ENCODE measurements at regions not wholly inside any gene's neighbourhood (a gene's known extent, or its start where the extent isn't known, plus 50 kb on each side); places are given as distances from the start of the nearest gene placed in this dataset.

DNA sequence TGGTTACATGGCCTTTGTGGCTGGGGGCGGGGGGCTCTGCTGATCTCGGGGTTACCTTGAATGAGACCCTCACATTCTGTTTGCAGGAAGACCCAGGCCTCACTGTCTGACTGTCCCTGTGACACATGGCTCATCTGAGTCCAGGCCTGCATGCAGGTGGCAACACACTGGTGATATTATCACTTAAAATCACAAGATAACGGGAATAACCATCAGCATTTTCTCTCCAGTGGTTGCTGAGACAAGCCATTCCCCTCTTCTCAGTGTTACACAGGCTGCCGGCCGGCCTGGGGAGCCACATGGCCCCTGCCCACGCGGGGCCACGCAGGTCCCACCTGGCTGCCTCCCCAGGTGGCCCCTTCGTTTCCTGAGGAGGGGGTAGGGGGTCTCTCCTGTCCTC is 197.6 kb downstream of the ENGASE start:
- H3K27ac ChIP-seq: no peak overlapping the region
- DNase-seq (no peak), ATAC-seq (no peak)
- TF ChIP-seq, protein P1, sequence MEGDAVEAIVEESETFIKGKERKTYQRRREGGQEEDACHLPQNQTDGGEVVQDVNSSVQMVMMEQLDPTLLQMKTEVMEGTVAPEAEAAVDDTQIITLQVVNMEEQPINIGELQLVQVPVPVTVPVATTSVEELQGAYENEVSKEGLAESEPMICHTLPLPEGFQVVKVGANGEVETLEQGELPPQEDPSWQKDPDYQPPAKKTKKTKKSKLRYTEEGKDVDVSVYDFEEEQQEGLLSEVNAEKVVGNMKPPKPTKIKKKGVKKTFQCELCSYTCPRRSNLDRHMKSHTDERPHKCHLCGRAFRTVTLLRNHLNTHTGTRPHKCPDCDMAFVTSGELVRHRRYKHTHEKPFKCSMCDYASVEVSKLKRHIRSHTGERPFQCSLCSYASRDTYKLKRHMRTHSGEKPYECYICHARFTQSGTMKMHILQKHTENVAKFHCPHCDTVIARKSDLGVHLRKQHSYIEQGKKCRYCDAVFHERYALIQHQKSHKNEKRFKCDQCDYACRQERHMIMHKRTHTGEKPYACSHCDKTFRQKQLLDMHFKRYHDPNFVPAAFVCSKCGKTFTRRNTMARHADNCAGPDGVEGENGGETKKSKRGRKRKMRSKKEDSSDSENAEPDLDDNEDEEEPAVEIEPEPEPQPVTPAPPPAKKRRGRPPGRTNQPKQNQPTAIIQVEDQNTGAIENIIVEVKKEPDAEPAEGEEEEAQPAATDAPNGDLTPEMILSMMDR (IDR thresholded peaks at IDR 0.05): no peak
- no peak for TF ChIP-seq POLR2A (IDR thresholded peaks at IDR 0.05)
- H3K9me3 ChIP-seq: no peaks in the 10 kb centered on the region
- 89% methylated on average over 4 of the region's 9 CpGs for WGBS (ENCODE audit: insufficient coverage, low coverage, low lambda C conversion rate, missing lambda C conversion rate)
- no peak overlapping the region for H3K4me3 ChIP-seq
- no peaks in the 10 kb centered on the region for H3K27me3 ChIP-seq
- intact Hi-C loops (cut with DNase I): no loop called here
- H3K36me3 ChIP-seq: no peaks in the 10 kb centered on the region
- no peaks in the 10 kb centered on the region for H3K4me1 ChIP-seq

- H3K27me3 ChIP-seq: no peaks in the 10 kb centered on the region
- no peak for ATAC-seq
- TF ChIP-seq POLR2A (IDR thresholded peaks at IDR 0.05): no peak
- TF ChIP-seq, protein P1 (IDR thresholded peaks at IDR 0.05): no peak
- H3K9me3 ChIP-seq: no peaks in the 10 kb centered on the region
- no peaks in the 10 kb centered on the region for H3K36me3 ChIP-seq
- intact Hi-C loops (cut with DNase I): no loop called here
- no peak overlapping the region for H3K4me3 ChIP-seq
- no peak overlapping the region for H3K27ac ChIP-seq
- WGBS (ENCODE audit: insufficient coverage, low coverage, low lambda C conversion rate, missing lambda C conversion rate): 31% methylated on average over 5 of the region's 5 CpGs
- no peak for DNase-seq
- no peaks in the 10 kb centered on the region for H3K4me1 ChIP-seq
Observed at GRCh38 chr17:79269620-79270019, 195.0 kb downstream of the ENGASE start.

DNA sequence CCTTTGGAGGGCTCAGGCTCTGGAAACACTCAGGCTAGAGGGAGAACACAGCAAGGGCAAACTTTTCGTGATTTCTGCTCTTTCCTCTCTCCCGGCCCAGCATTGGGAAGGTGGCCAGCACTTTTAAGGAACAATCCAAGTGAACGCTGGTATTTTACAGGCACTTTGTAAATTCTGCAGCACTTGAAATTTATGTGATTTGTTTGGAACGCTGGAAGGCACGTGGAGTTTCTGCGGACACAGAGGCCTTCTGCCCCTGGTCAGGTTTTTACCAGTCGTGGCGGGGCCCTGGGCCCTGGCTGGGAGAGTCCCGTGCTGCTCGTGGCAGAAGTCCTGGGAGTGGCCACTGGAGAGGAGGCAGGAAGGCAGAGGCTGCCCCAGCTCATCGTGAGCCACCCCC is 188.6 kb downstream of the ENGASE start:
- H3K27me3 ChIP-seq: no peaks in the 10 kb centered on the region
- 72% methylated on average over 3 of the region's 11 CpGs for WGBS (ENCODE audit: insufficient coverage, low coverage, low lambda C conversion rate, missing lambda C conversion rate)
- no peak overlapping the region for H3K4me3 ChIP-seq
- H3K4me1 ChIP-seq: no peaks in the 10 kb centered on the region
- ATAC-seq (no peak), DNase-seq (no peak)
- intact Hi-C loops (cut with DNase I): no loop called here
- H3K27ac ChIP-seq: no peak overlapping the region
- no peak for TF ChIP-seq POLR2A (IDR thresholded peaks at IDR 0.05)
- TF ChIP-seq, protein P1 (IDR thresholded peaks at IDR 0.05): no peak
- H3K9me3 ChIP-seq: no peaks in the 10 kb centered on the region
- no peaks in the 10 kb centered on the region for H3K36me3 ChIP-seq

DNA sequence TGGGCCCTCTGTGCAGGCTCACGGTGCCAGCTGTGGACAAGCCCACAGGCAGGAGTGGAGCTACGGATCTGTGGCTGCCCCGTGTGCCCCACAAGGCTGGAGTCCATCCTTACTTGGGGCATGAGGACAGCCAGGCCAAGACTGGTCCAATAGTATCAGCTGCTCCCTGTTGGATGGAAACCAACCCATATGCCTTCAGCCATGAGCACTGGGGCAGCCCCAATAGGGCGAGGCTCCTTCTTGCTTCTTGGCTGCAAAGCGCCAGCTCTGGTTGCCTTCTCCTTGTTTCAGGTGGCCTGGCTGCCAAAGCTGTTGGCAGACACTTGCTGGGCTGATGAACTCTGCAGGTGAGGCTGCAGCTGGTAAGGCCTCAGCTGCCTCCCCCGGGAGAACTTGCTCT is 188.0 kb downstream of the ENGASE start:
- WGBS (ENCODE audit: insufficient coverage, low coverage, low lambda C conversion rate, missing lambda C conversion rate): no CpG with 5 or more reads among the region's 6 CpGs
- no peaks in the 10 kb centered on the region for H3K9me3 ChIP-seq
- H3K4me3 ChIP-seq: no peak overlapping the region
- H3K4me1 ChIP-seq: no peaks in the 10 kb centered on the region
- no peak overlapping the region for H3K27ac ChIP-seq
- H3K27me3 ChIP-seq: no peaks in the 10 kb centered on the region
- TF ChIP-seq, protein P1 (IDR thresholded peaks at IDR 0.05): no peak
- no peak for TF ChIP-seq POLR2A (IDR thresholded peaks at IDR 0.05)
- ATAC-seq (no peak), DNase-seq (no peak)
- no peaks in the 10 kb centered on the region for H3K36me3 ChIP-seq
- intact Hi-C loops (cut with DNase I): no loop called here
